K562 (cell line): ENCODE measurements at regions not wholly inside any gene's neighbourhood (a gene's known extent, or its start where the extent isn't known, plus 50 kb on each side); places are given as distances from the start of the nearest gene placed in this dataset.

Experiments used
- ATAC-seq: fragments of 200-7000 bp; cut with Tn5 transposase; 3 replicates; pipeline ENCODE4 v1.9.1; 2020; ENCODE audit warnings: moderate library complexity
- BruUV-seq: library from RNA; stranded (reverse); fragments of 400-500 nt; replicated peaks from 2 replicates; lab custom pipeline; 2021; lab: Mats Ljungman, UMichigan
- CTCF ChIA-PET: fragments of 300-600 bp; formaldehyde crosslinking; extraction: SDS; loops from one replicate; lab custom pipeline; 2021; ENCODE audit warnings: low intra/inter-chr PET ratio; lab: Yijun Ruan, JAX
- POLR2A ChIA-PET: fragments of 300-600, 350-650 bp; sonication (Branson Sonifier 250); formaldehyde crosslinking; extraction: SDS; loops from one replicate; lab custom pipeline; 2021; ENCODE audit warnings: antibody characterized with exemption, inconsistent platforms; lab: Yijun Ruan, JAX
- DNase-seq, 4 experiments: peaks; one replicate each; pipeline versions ENCODE4 v3.0.0 to v3.0.0-alpha.2; 2011 to 2018; ENCODE audit warnings: low spot score in 3 of 4, mixed read lengths in 3 of 4; ENCODE audit errors: extremely low read depth in 1 of 4
- FAIRE-seq: peaks from 2 replicates; lab custom pipeline; 2011; peaks lifted over from hg19 to GRCh38; lab: Jason Lieb, UNC
- H2AFZ ChIP-seq: 2 replicates; pipeline ENCODE4 v1.6.0; 2011; ENCODE audit warnings: low read depth, low read length, control low read depth, inconsistent platforms
- H3K27ac ChIP-seq: fragments of 200-600 bp; 3 replicates; pipeline ENCODE4 v1.8.0; 2011; ENCODE audit warnings: low read depth, mild to moderate bottlenecking, control low read depth, inconsistent platforms, low read length, moderate library complexity, mixed read lengths; ENCODE audit errors: extremely low read depth
- H3K27me3 ChIP-seq, 2 experiments: fragments of 300-600 bp in 1 of 2; 2 replicates in 1 of 2; 3 replicates in 1 of 2; pipeline versions ENCODE4 v1.6.0 to v1.8.0; 2011; ENCODE audit warnings: inconsistent platforms in 2 of 2, low read length in 2 of 2, mild to moderate bottlenecking in 1 of 2, mixed read lengths in 1 of 2, moderate library complexity in 1 of 2; ENCODE audit not compliant: control insufficient read depth in 2 of 2, insufficient read depth in 2 of 2
- H3K36me3 ChIP-seq: fragments of 300-600 bp; 3 replicates; pipeline ENCODE4 v1.8.0; 2011; ENCODE audit warnings: mild to moderate bottlenecking, low read length, inconsistent platforms; ENCODE audit not compliant: control insufficient read depth, insufficient read depth
- H3K4me1 ChIP-seq, 2 experiments: fragments of 200-600 bp in 1 of 2; replicated peaks in 1 of 2; 2 replicates in 1 of 2; 3 replicates in 1 of 2; pipeline versions ENCODE4 v1.5.1 to v1.8.0; 2011; ENCODE audit warnings: inconsistent platforms in 2 of 2, low read length in 2 of 2, mild to moderate bottlenecking in 1 of 2, mixed read lengths in 1 of 2, moderate library complexity in 1 of 2; ENCODE audit not compliant: control insufficient read depth in 2 of 2, insufficient read depth in 2 of 2
- H3K4me2 ChIP-seq: 2 replicates; pipeline ENCODE4 v1.6.1; 2011; ENCODE audit warnings: low read length, control low read depth, inconsistent platforms, mixed read lengths; ENCODE audit not compliant: insufficient read depth
- H3K4me3 ChIP-seq: fragments of 200-600 bp; sonication (generic), shearing (Covaris generic); 2 replicates; pipeline ENCODE4 v1.5.1; 2016; ENCODE audit warnings: control low read depth, inconsistent platforms
- H3K79me2 ChIP-seq: fragments of 200-600 bp; 3 replicates; pipeline ENCODE4 v1.8.0; 2011; ENCODE audit warnings: low read length, inconsistent platforms; ENCODE audit not compliant: control insufficient read depth, insufficient read depth
- H3K9ac ChIP-seq, 2 experiments: 2 replicates each; pipeline versions ENCODE4 v1.6.0 to v1.6.1; 2011; ENCODE audit warnings: low read depth in 2 of 2, low read length in 2 of 2, control low read depth in 1 of 2, inconsistent platforms in 1 of 2, mild to moderate bottlenecking in 1 of 2, mixed read lengths in 1 of 2; ENCODE audit not compliant: insufficient read depth in 1 of 2
- H3K9me1 ChIP-seq: one replicate; pipeline ENCODE4 v1.6.0; 2011; ENCODE audit warnings: inconsistent platforms, mild to moderate bottlenecking, low read length, moderate library complexity; ENCODE audit not compliant: control insufficient read depth, insufficient read depth
- H3K9me3 ChIP-seq: replicated peaks from 2 replicates; pipeline ENCODE4 v1.5.1; 2011; ENCODE audit warnings: low read depth, low read length, inconsistent platforms; ENCODE audit not compliant: control insufficient read depth, insufficient read depth
- H4K20me1 ChIP-seq: replicated peaks from 2 replicates; pipeline ENCODE4 v1.6.1; 2011; ENCODE audit warnings: low read length, inconsistent platforms, mixed read lengths; ENCODE audit not compliant: control insufficient read depth, insufficient read depth
- CAMTA2 ChIP-seq: fragments of 250-450 bp; sonication (Bioruptor Pico); conservative IDR thresholded peaks from 2 replicates; pipeline ENCODE4 v1.5.1; 2022
- CBX1 ChIP-seq: sonication (generic); IDR thresholded peaks from 2 replicates; pipeline ENCODE4 v1.6.1; 2016; ENCODE audit warnings: antibody characterized with exemption, low read depth, mild to moderate bottlenecking
- CHAMP1 ChIP-seq: fragments of 450-650 bp; IDR thresholded peaks from 2 replicates; pipeline ENCODE4 v1.6.1; 2016; ENCODE audit warnings: mild to moderate bottlenecking
- HIVEP1 ChIP-seq: fragments of 250-450 bp; sonication (Bioruptor Pico); IDR thresholded peaks from 2 replicates; pipeline ENCODE4 v1.4.0; 2020; ENCODE audit warnings: mild to moderate bottlenecking
- ILF3 ChIP-seq: fragments of 450-650 bp; IDR thresholded peaks from 2 replicates; pipeline ENCODE4 v1.6.1; 2018; ENCODE audit warnings: antibody characterized with exemption, mild to moderate bottlenecking, moderate library complexity, borderline replicate concordance
- KLF1 ChIP-seq: fragments of 450-650 bp; IDR thresholded peaks from 2 replicates; pipeline ENCODE4 v1.6.1; 2016; ENCODE audit warnings: missing genetic modification characterization, missing compliant biosample characterization
- NR2F6 ChIP-seq: fragments of 450-650 bp; formaldehyde crosslinking; IDR thresholded peaks from 2 replicates; pipeline ENCODE4 v1.4.0; 2020; ENCODE audit warnings: mild to moderate bottlenecking
- POLR3G ChIP-seq: IDR thresholded peaks from 2 replicates; pipeline ENCODE4 v1.6.1; 2011; ENCODE audit not compliant: insufficient read length, insufficient replicate concordance; ENCODE audit errors: extremely low read depth
- TAF1 ChIP-seq: IDR thresholded peaks from 2 replicates; pipeline ENCODE4 v1.6.1; 2011; ENCODE audit warnings: mild to moderate bottlenecking, low read length, moderate library complexity; ENCODE audit not compliant: insufficient read depth, control insufficient read depth, severe bottlenecking; ENCODE audit errors: extremely low read depth
- TRIM25 ChIP-seq: fragments of 450-650 bp; IDR thresholded peaks from 2 replicates; pipeline ENCODE4 v1.7.0; 2016; ENCODE audit warnings: borderline replicate concordance
- ZBTB33 ChIP-seq: sonication (generic); formaldehyde crosslinking; IDR thresholded peaks from 2 replicates; pipeline ENCODE4 v1.8.1; 2023; ENCODE audit warnings: mild to moderate bottlenecking, missing genetic modification reagents
- ZBTB34 ChIP-seq: fragments of 250-450 bp; sonication (Bioruptor Pico); IDR thresholded peaks from 2 replicates; pipeline ENCODE4 v1.8.0; 2021; ENCODE audit warnings: mild to moderate bottlenecking, moderate library complexity
- WGBS: fragments of 100-300 bp; shearing (Covaris generic); methylation state at CpG from one replicate; pipeline ENCODE4 v1.1.6; 2016; ENCODE audit warnings: low coverage, mixed read lengths; ENCODE audit not compliant: insufficient coverage; ENCODE audit errors: missing lambda C conversion rate; 5-methylcytosine and 5-hydroxymethylcytosine counted together
- in situ Hi-C: fragments of 300-500 bp; cut with MboI; formaldehyde crosslinking; loops from 4 replicates; pipeline ENCODE4 v1.15.0; 2018; ENCODE audit warnings: inconsistent platforms, mixed read lengths
- intact Hi-C: fragments of 100-400 bp; cut with micrococcal nuclease; formaldehyde crosslinking; loops from 2 replicates; pipeline ENCODE4 v1.14.2; 2022

- TF ChIP-seq ZBTB33 (no peak), CBX1 (no peak), ILF3 (no peak)
Observed at GRCh38 chr22:48156603-48157355, 1394.3 kb downstream of the TBC1D22A start (continued).

GRCh38 chr22:48155446-48155845 lies 1393.0 kb downstream of the TBC1D22A start:
- ChIA-PET POLR2A (no interaction called here), CTCF (interaction anchor here (0.6 kb wide), 1 partner anchor 245 kb away, joined by 3 read pairs; no protein-coding TSS in a partner anchor)
- in situ Hi-C loops (no loop called here), intact Hi-C loops (no loop called here)
- Histone ChIP-seq H3K36me3 (no peaks in the 10 kb centered on the region), H3K79me2 (no peaks in the 10 kb centered on the region), H3K4me3 (no peak overlapping the region), H3K27me3 (no peaks in the 10 kb centered on the region; a peak in 1 of 5 replicates), H3K27ac (no peak overlapping the region), H3K9ac (no peak overlapping the region), H3K4me1 (no peaks in the 10 kb centered on the region), H3K9me3 (no peaks in the 10 kb centered on the region), H3K4me2 (no peak overlapping the region), H3K9me1 (no peaks in the 10 kb centered on the region), H4K20me1 (no peaks in the 10 kb centered on the region), H2AFZ (no peak overlapping the region)
- FAIRE-seq (no peak), ATAC-seq (no peak), DNase-seq (no peak)
- no TSS peak for BruUV-seq
- WGBS, result 0% methylated on average over 7 of the region's 8 CpGs
- no peak for TF ChIP-seq CAMTA2 (CRISPR knock-in tag)
- TF ChIP-seq NR2F6 (CRISPR knock-in tag), result no peak
- no peak for TF ChIP-seq KLF1 (tag)
- no peak for TF ChIP-seq ZBTB34
- TF ChIP-seq CHAMP1, result no peak
- no peak for TF ChIP-seq POLR3G
- TF ChIP-seq TAF1, result no peak
- no peak for TF ChIP-seq TRIM25
- TF ChIP-seq HIVEP1, result no peak
